GM10266 (cell line): ENCODE measurements at regions not wholly inside any gene's neighbourhood (a gene's known extent, or its start where the extent isn't known, plus 50 kb on each side); places are given as distances from the start of the nearest gene placed in this dataset.

Experiments used
- DNase-seq: peaks from one replicate; pipeline ENCODE4 v3.0.0; 2012; ENCODE audit errors: extremely low spot score
- CTCF ChIP-seq: IDR thresholded peaks from 2 replicates; pipeline ENCODE4 v1.5.1; 2012; ENCODE audit warnings: mild to moderate bottlenecking, low read depth; ENCODE audit not compliant: control insufficient read depth, insufficient read depth; ENCODE audit errors: missing control alignments

GRCh38 chr10:128429835-128430513 lies 303.8 kb upstream of the MKI67 start:
- no peak for TF ChIP-seq CTCF
- DNase-seq = no peak

GRCh38 chr10:128431083-128431482 lies 304.9 kb upstream of the MKI67 start:
- no peak for TF ChIP-seq CTCF
- DNase-seq = no peak

- DNase-seq = no peak
- TF ChIP-seq CTCF = no peak
Measured at GRCh38 chr10:128431506-128431905, 305.3 kb upstream of the MKI67 start.

- DNase-seq = no peak
- TF ChIP-seq CTCF = no peak
Measured at GRCh38 chr10:128432011-128432410, 305.8 kb upstream of the MKI67 start.

GRCh38 chr10:128432423-128432822 lies 306.2 kb upstream of the MKI67 start:
- no peak for DNase-seq

GRCh38 chr10:128435811-128436210 lies 309.6 kb upstream of the MKI67 start:
- DNase-seq = no peak
- TF ChIP-seq CTCF = no peak

More at GRCh38 chr10:128432423-128432822, 306.2 kb upstream of the MKI67 start:
- TF ChIP-seq CTCF = no peak

- no peak for DNase-seq
- no peak for TF ChIP-seq CTCF
Measured at GRCh38 chr10:128437786-128438345, 311.6 kb upstream of the MKI67 start.
